Posterior vena cava (tissue), 2 donors: ENCODE measurements at regions not wholly inside any gene's neighbourhood (a gene's known extent, or its start where the extent isn't known, plus 50 kb on each side); places are given as distances from the start of the nearest gene placed in this dataset.
"Not testable (repeated sequence)": the region's sequence is repeated elsewhere in the genome, so short reads cannot be mapped to it uniquely, and the experiment has no call there.

Source experiments
- DNase-seq: peaks from one replicate; pipeline ENCODE4 v3.0.0-alpha.2; 2020; ENCODE audit warnings: low spot score
- intact Hi-C, 2 donors: fragments of 100-400 bp; cut with DNase I; formaldehyde crosslinking; loops; one replicate each; pipeline versions ENCODE4 v1.14.1 to v1.14.2; 2022 to 2023
- donor health status: DM: yes; HTN: yes; CAD: no.
- donor health status: DM: yes; HTN: yes; CAD: no.

DNA sequence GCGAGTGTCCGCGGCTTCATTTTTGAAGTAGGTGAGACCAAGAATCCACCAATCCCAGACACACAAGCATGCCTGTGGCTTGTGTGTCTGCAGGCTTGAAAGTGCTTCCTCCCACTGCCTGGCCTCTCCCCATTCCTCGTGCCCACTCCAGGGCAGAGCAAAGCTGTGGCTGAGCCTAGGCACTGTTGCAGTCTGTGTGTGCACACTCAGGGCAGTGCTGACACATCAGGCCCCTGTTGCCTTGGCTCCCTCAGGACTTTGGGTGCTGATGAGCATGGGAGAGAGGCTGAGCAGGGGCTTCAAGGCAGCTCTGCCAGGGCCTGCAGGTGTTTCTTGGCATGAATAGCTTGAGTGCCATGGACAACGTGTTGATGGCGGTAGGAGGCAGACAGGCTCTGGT, 776.7 kb downstream of the CDH11 start:
- no peak for DNase-seq
- intact Hi-C loops, result no loop called here

GRCh38 chr16:64343820-64344443, 777.9 kb downstream of the CDH11 start:
- DNase-seq, result peak; percentile 50
- intact Hi-C loops, result not testable (repeated sequence)

GRCh38 chr16:64343061-64343819, 778.6 kb downstream of the CDH11 start:
- no peak for DNase-seq
- intact Hi-C loops, result no loop called here

DNA sequence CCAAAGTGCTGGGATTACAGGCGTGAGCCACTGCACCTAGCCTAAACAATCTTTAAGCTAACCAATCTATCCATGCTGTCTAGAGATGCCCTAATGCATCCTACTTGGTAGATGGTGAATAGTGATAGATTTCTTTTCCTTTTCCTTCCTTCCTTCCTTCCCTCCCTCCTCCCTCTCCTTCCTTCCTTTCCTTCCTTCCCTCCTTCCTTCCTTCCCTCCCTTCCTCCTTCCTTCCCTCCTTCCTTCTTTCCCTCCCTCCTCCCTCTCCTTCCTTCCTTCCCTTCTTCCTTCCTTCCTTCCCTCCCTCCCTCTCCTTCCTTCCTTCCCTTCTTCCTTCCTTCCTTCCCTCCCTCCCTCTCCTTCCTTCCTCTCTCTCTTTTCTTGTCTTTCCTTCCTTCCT, 780.5 kb downstream of the CDH11 start:
- DNase-seq, intact Hi-C loops: not testable (repeated sequence)

DNA sequence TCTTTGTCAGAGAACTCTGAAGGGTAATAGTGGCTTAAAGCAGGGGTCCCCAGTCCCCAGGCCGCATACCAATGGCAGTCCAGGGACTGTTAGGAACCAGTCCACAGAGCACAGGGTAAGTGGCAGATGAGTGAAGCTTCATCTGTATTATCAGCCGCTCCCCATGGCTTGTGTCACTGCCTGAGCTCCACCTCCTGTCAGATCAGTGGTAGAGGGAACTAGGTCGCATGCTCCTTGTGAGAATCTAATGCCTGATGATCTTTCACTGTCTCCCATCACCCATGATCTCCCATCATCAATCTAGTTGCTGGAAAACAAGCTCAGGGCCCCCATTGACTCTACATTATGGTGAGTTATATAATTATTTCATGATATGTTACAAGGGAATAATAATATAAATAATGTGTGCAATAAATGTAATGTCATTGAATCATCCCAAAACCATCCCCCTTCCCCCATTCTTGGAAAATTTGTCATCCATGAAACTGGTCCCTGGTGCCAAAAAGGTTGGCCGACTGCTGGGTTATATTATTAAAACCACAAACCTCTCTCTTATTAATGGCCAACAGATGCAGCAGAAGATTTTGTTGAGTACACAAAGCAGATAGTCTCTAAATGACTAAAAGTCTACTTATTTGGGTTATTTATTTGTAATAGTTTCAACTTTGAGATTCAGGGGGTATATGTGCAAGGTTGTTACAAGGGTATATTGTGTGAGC, 782.7 kb downstream of the CDH11 start:
- intact Hi-C loops, result no loop called here
- no peak for DNase-seq

DNA sequence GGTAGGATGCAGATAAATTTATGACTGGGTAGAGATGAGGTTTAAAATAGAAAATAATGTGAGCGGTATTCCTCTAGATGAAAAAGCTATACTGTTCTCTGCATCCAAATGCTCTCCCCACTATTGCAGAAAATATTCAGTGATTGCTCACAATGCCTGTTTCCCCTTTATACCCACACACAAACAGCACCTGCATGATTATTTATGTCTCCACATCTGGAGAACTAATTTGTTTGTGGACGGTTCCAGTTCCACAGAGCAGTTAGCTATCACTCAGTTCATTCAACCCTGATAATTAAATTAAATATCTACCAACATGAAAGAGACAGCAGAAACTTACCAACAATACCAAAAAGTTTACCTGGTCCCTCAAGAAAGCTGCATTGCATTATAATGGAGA, 800.0 kb downstream of the CDH11 start:
- DNase-seq, result no peak
- intact Hi-C loops, result no loop called here

GRCh38 chr16:64321066-64321465, 800.8 kb downstream of the CDH11 start:
- intact Hi-C loops, result no loop called here
- DNase-seq, result no peak

DNA sequence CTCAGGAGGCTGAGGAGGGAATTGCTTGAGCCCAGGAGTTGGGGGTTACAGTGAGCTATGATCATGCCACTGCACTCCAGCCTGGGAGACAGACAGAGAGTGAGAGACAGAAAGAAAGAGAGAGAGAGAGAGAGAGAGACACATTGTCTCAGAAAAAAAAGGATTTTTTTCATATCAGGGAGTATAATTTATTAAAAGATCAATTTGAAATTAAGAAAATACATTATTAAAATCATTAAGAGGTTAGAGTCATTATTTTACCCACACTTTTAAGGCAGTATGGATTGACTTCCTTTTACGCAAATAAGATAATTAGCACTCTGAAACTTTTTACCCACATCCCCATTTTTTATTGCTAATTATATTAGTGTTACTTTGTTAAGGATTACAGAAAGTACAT, 804.3 kb downstream of the CDH11 start:
- no peak for DNase-seq
- intact Hi-C loops, result no loop called here

DNA sequence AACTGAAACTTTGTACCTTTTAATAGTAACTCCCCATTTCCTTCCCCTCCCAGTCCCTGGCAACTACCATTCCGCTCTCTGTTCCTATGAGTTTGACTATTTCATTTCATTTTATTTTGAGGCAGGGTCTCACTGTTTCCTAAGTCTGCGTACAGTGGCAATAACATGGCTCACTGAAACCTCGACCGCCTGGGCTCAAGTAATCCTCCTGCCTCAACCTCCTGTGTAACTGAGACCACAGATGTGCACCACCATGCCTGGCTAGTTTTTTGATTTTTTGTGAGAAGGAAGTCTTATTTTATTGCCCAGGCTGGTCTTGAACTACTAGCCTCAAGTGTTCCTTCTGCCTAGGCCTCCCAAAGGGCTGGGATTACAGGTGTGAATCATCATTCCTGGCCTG, 808.1 kb downstream of the CDH11 start:
- no peak for DNase-seq
- intact Hi-C loops, result no loop called here

- intact Hi-C loops, result no loop called here
- no peak for DNase-seq
These were observed 808.9 kb downstream of the CDH11 start for GRCh38 chr16:64312980-64313379.

- intact Hi-C loops, result no loop called here
- no peak for DNase-seq
These were observed 809.6 kb downstream of the CDH11 start for GRCh38 chr16:64312292-64312691.

DNA sequence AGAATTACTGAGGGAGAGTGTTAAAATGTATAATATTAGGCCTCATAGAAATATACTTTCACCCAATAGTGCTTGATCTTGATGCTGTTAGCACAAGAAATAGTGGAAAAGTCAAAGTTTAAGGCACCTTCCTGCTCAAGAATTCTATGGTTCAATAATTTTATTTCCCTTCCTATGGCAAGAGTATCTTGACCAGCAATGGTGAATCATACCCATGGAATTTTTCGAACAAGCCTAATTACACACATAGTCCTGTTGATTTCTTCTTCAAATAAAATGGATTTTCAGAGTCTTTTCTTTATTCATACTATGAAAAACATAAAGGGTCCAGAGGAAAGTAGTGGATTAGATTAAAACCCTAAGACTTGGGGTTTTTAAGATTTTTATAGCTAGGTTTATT, 810.6 kb downstream of the CDH11 start:
- no peak for DNase-seq
- intact Hi-C loops, result no loop called here

DNA sequence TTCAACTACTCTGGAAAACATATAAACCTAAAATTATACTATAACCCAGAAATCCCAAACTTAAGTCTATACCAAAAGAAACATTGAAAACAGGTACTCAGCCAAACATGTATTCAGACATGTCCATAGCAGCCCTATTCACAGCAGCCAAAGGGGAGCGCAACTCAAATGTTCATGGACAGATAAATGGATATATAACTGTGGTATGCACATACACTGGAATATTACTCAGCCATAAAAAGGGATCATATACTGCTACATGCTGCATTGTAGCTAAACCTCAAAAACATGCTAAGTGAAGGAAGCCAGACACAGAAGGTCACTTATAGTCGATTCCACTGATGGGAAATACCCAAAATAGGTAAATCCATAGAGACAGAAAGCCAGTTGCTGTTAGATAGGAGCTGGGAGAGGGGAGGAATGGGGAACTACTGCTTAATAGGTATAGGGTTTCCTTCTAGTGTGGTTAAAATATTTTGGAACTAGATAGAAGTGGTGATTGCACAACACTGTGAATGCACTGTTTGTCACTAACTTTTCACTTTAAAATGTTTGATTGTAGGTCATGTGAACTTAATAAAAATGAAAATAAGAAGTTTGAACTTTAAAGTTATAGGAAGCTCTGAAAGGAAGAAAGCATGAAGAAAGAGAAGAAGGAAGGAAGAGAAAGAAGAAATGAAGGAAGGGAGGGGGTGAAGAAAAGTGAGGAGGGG, 812.3 kb downstream of the CDH11 start:
- no peak for DNase-seq
- intact Hi-C loops, result no loop called here

GRCh38 chr16:64308721-64309120, 813.1 kb downstream of the CDH11 start:
- DNase-seq, result no peak
- intact Hi-C loops, result no loop called here

DNA sequence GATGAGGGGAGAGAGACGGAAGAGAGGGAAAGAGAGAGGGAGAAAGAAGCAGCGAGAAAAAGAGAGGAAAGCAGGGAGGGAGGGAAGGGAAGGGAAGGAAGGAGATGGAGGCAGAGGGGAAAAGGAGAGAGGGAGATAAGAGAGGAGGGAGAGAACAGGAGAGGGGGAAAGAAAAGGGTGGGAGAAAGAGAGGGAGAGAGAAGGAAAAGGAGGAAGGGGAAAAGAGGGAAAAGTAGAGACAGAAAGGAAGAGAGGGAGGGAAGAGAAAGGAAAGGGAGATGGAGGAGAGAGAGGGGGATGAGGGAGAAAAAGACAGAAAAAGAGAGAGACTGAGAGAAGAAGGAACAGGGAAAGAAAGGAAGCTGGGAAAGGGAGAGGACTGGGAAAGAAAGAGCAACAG, 814.4 kb downstream of the CDH11 start:
- intact Hi-C loops, result no loop called here
- DNase-seq, result no peak

- intact Hi-C loops, result no loop called here
- no peak for DNase-seq
These were observed 816.2 kb downstream of the CDH11 start for GRCh38 chr16:64305663-64306062.

DNA sequence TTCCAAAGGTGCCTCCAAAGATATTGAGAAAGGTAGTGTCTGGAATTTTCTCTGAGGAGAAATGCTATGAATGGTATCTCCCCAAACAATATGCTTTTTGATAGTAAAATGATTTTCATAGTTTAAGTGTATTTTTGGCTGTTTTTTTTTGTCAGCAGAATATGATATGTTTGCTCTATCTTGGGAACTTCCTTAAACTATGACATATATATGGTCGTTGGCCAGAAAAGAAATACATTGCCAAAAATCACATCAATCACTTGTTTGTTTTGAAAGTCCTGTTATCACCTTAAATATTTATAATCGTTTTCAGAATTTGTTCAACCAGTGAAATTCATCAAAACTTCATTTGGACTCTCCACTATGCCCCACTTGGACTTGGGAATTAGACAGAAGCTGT, 816.9 kb downstream of the CDH11 start:
- intact Hi-C loops, result no loop called here
- no peak for DNase-seq

DNA sequence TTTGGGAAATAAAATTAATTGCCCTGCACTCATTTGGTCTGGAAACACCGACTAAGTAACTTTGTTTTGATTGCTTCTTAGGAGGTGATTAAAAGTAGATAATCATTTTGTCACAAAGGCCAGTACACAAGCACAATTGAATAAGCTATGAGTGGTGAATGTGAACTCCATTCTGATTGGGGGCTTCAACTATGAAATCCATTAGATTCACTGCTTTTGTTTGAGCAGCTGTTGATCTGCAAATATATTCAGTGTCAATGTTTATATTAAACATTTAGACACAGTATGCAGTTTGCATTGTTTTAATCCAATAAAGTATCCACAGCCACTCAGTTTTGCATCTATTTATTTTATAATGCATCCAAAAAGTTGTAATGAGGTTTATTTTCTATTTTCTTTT, 817.5 kb downstream of the CDH11 start:
- no peak for DNase-seq
- intact Hi-C loops, result no loop called here

- intact Hi-C loops, result no loop called here
- DNase-seq, result no peak
These were observed 823.8 kb downstream of the CDH11 start for GRCh38 chr16:64297863-64298600.
